ENCODE measurements at regions not wholly inside any gene's neighbourhood (a gene's known extent, or its start where the extent isn't known, plus 50 kb on each side); places are given as distances from the start of the nearest gene placed in this dataset.

DNA sequence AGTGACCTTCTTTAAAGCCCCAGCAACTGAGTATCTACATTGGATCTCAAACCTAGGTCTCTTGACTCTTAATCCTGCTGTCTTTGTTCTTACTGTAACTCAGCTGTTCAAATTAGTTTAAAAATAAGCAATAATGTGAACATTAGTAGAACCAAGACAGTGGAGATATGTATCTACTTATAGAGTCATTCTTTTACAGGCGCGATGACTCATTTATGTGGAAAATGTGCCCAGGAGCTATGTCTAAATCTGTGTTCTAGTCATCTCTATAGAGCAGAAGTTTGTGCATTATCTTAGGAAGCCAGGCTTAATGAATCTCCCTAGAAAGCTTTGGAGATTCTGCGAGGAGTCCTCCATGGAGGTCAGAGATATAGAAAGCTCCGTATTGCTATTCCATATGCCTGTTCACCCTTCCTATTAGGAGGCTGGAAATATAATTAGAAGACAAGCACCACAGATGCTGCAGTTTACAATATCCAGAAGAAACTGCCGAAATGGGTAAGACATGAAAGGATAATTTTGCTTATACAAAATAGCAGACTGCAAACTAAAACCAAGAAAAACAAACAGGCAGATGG, 211.6 kb downstream of the TRIB2 start:
- TF ChIP-seq EP300 (IDR thresholded peaks at IDR 0.05) (no peak), POLR2A (IDR thresholded peaks at IDR 0.05) (no peak), CTCF (IDR thresholded peaks at IDR 0.05) (no peak)
- H3K36me3 ChIP-seq: no peaks in the 10 kb centered on the region
- H3K9me3 ChIP-seq: no peaks in the 10 kb centered on the region
- H3K4me3 ChIP-seq: no peak overlapping the region
- no peak for DNase-seq (ENCODE audit: low spot score in 2 of 2)
- H3K27ac ChIP-seq: peak overlapping the region in 2 of 4 donors; percentile 10 to 64
- H3K4me1 ChIP-seq: peaks cover 0 to 21% (median 3%) of the 10 kb centered on the region in 4 donors
- no peaks in the 10 kb centered on the region for H3K27me3 ChIP-seq
- WGBS, 2 donors: 72 to 73% methylated on average over 5 of the region's 5 CpGs

GRCh38 chr2:12928775-12929401, 212.2 kb downstream of the TRIB2 start:
- 24 to 38% methylated on average over 4 of the region's 4 CpGs for WGBS, 2 donors

DNA sequence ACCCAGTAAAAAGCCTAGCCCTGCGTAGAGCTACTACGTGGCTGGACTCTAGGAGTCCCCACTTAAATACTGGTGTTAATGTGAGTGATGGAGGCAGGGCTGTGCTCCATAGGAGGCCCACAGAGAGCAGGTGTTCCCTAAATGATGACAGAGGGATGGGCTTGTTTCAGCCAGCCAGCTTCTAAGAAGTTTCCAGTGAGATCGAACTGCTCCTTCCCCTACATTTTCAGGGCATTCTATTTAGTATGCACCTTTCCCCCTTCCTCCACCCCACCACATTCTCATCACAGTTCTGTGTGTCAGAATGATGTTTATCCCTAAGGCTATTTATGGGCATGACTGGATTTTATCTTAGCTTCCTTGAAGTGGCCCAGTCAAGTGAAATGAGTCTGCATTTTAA, 213.0 kb downstream of the TRIB2 start:
- DNase-seq (ENCODE audit: low spot score in 2 of 2): no peak
- Histone ChIP-seq H3K27me3 (no peaks in the 10 kb centered on the region), H3K4me1 (peaks cover 0 to 23% (median 3%) of the 10 kb centered on the region in 4 donors), H3K27ac (peak overlapping the region in 3 of 4 donors; percentile 34 to 65 (median 64)), H3K9me3 (no peaks in the 10 kb centered on the region), H3K36me3 (no peaks in the 10 kb centered on the region), H3K4me3 (no peak overlapping the region)
- TF ChIP-seq CTCF (IDR thresholded peaks at IDR 0.05) (no peak), POLR2A (IDR thresholded peaks at IDR 0.05) (no peak), EP300 (IDR thresholded peaks at IDR 0.05) (no peak)
- WGBS, 2 donors: 82 to 92% methylated on average over 3 of the region's 3 CpGs

More at GRCh38 chr2:12928775-12929401, 212.2 kb downstream of the TRIB2 start:
- H3K27me3 ChIP-seq: no peaks in the 10 kb centered on the region
- peak overlapping the region in 3 of 4 donors; percentile 34 to 65 (median 64) for H3K27ac ChIP-seq
- no peak for DNase-seq (ENCODE audit: low spot score in 2 of 2)
- no peaks in the 10 kb centered on the region for H3K9me3 ChIP-seq
- H3K36me3 ChIP-seq: no peaks in the 10 kb centered on the region
- H3K4me1 ChIP-seq: peaks cover 0 to 21% (median 3%) of the 10 kb centered on the region in 4 donors
- H3K4me3 ChIP-seq: no peak overlapping the region
- TF ChIP-seq EP300 (IDR thresholded peaks at IDR 0.05) (peak in 1 of 2 donors; percentile 19), CTCF (IDR thresholded peaks at IDR 0.05) (no peak)

DNA sequence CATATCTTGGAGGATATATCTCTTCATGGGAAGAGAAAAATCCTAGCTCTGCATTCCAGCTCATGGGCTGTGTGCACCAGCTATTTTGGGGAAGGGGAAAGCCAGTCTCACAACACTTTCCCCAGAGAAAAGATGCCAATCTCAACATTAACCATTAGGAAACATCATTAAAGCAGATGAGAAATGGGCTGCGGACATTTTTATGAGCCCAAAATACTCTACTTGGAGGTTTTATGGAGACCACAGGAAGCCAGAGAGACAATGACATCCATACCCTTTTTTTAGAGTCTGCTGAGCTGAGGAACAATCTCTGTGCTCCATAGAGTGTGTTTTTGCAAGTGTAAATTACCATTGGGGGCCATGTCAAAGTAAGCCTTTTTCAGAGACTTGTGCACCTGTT, 213.7 kb downstream of the TRIB2 start:
- no peak for DNase-seq (ENCODE audit: low spot score in 2 of 2)
- Histone ChIP-seq H3K4me3 (no peak overlapping the region), H3K9me3 (no peaks in the 10 kb centered on the region), H3K4me1 (peaks cover 0 to 29% (median 3%) of the 10 kb centered on the region in 4 donors), H3K27me3 (no peaks in the 10 kb centered on the region), H3K27ac (peak overlapping the region in 2 of 4 donors; percentile 64 to 65), H3K36me3 (no peaks in the 10 kb centered on the region)
- 76 to 83% methylated on average over 1 of the region's 1 CpG for whole genome bisulfite sequencing, 2 donors
- TF ChIP-seq EP300 (IDR thresholded peaks at IDR 0.05) (no peak), POLR2A (IDR thresholded peaks at IDR 0.05) (no peak), CTCF (IDR thresholded peaks at IDR 0.05) (no peak)

DNA sequence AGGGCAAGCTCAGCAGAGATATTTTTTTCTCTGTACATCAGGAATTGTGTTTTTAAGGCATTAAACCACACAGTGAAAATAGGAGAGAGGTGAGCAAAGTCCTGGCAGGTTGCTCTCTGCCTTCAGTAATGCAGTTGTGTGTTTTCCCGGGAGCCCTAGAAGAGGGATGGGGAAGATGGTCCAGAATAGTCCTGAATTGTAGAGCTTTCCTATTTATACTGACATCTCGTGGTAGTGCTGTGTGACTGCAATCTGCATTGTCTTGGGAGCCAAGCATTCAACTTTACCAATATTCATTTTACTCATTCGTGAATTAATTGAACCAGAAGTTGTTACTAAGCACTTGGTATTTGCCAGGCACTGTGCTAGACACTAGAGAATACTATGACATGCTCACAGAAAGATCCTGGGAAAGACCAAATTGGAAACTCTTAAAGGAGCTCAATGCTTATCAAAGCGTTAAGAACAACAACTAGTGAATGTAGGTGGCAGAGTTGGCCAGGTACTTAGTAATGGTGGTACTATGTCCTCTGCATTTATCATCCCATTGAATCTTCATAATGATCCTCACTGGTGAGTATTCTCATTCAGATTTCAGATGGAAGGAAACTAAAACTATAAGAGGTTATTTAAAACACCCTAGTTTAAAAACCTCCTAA, 214.6 kb downstream of the TRIB2 start:
- no peaks in the 10 kb centered on the region for H3K36me3 ChIP-seq
- 24 to 26% methylated on average over 4 of the region's 4 CpGs for WGBS, 2 donors
- no peaks in the 10 kb centered on the region for H3K9me3 ChIP-seq
- peaks cover 0 to 37% (median 3%) of the 10 kb centered on the region in 4 donors for H3K4me1 ChIP-seq
- DNase-seq (ENCODE audit: low spot score in 2 of 2): no peak
- peak overlapping the region in 2 of 4 donors; percentile 12 to 13 for H3K27ac ChIP-seq
- no peak for TF ChIP-seq POLR2A (IDR thresholded peaks at IDR 0.05)
- peak; percentile 77 to 89 (median 87) for TF ChIP-seq CTCF (IDR thresholded peaks at IDR 0.05)
- TF ChIP-seq EP300 (IDR thresholded peaks at IDR 0.05): peak in 1 of 2 donors; percentile 45
- H3K4me3 ChIP-seq: no peak overlapping the region
- H3K27me3 ChIP-seq: no peaks in the 10 kb centered on the region

Data from tibial nerve (tissue), 4 donors.